DND-41 (cell line): ENCODE measurements at regions not wholly inside any gene's neighbourhood (a gene's known extent, or its start where the extent isn't known, plus 50 kb on each side); places are given as distances from the start of the nearest gene placed in this dataset.

Experiments
- CTCF ChIP-seq: IDR thresholded peaks from 2 replicates; pipeline ENCODE4 v1.5.1; 2012; ENCODE audit warnings: borderline replicate concordance, low read length, moderate library complexity, mild to moderate bottlenecking; ENCODE audit not compliant: poor library complexity, severe bottlenecking; ENCODE audit errors: extremely low read depth
- EZH2 ChIP-seq: IDR thresholded peaks from 3 replicates; pipeline ENCODE4 v1.6.1; 2012; ENCODE audit warnings: borderline replicate concordance, low read depth, mild to moderate bottlenecking, moderate library complexity, low read length, inconsistent platforms; ENCODE audit not compliant: severe bottlenecking

DNA sequence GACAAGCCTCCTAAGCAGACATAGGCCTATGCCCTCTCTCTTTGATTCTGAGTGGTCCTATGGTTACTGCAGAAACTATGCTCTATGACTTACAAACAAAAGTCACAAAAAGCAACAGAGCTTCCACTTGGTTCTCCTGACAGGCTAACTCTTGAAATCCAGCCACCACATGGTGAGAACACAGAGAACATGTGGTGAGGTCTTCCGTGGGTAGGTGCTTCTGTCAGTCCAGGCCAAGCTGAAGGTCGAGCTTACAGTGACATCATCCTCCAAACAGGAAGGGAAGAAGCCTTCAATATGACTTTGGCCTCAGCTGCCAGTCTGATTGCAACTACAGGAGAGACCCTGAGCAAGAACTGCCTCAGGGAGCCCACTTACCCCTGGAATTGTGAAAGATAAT, 265.5 kb downstream of the TBX18 start:
- no peak for TF ChIP-seq CTCF
- no peak for TF ChIP-seq EZH2
